Panc1 (cell line): ENCODE measurements at regions not wholly inside any gene's neighbourhood (a gene's known extent, or its start where the extent isn't known, plus 50 kb on each side); places are given as distances from the start of the nearest gene placed in this dataset.

Source experiments
- ATAC-seq: fragments of 200-7000 bp; cut with Tn5 transposase; 2 replicates; pipeline ENCODE4 v1.9.1; 2020; ENCODE audit warnings: mild to moderate bottlenecking, moderate library complexity
- BruUV-seq: library from RNA; stranded (reverse); fragments of 400-500 nt; replicated peaks from 2 replicates; lab custom pipeline; 2021; lab: Mats Ljungman, UMichigan
- CTCF ChIA-PET: fragments of 300-600 bp; sonication (Branson Sonifier 250); formaldehyde crosslinking; loops from one replicate; lab custom pipeline; 2022; ENCODE audit warnings: antibody characterized with exemption; lab: Charles Lee
- POLR2A ChIA-PET: fragments of 300-600 bp; sonication (Branson Sonifier 250); formaldehyde crosslinking; loops from one replicate; lab custom pipeline; 2022; ENCODE audit warnings: antibody characterized with exemption; lab: Charles Lee
- DNase-seq: peaks from one replicate; pipeline ENCODE4 v3.0.0-alpha.2; 2010; ENCODE audit warnings: low read depth, low spot score
- H3K27ac ChIP-seq: 2 replicates; pipeline ENCODE4 v1.5.1; 2011; ENCODE audit warnings: mild to moderate bottlenecking, low read length, inconsistent platforms
- H3K27me3 ChIP-seq: fragments of 200-500 bp; sonication (Bioruptor generic); 2 replicates; pipeline ENCODE4 v1.6.0; 2014; ENCODE audit warnings: low read length, inconsistent platforms; ENCODE audit not compliant: control insufficient read depth, insufficient read depth
- H3K36me3 ChIP-seq: fragments of 200-500 bp; sonication (Bioruptor generic); 2 replicates; pipeline ENCODE4 v1.5.1; 2014; ENCODE audit warnings: inconsistent platforms, mild to moderate bottlenecking, low read length, moderate library complexity; ENCODE audit not compliant: control insufficient read depth, insufficient read depth
- H3K4me1 ChIP-seq: 2 replicates; pipeline ENCODE4 v1.5.1; 2011; ENCODE audit warnings: inconsistent platforms, mild to moderate bottlenecking, low read length, moderate library complexity; ENCODE audit not compliant: control insufficient read depth, insufficient read depth
- H3K4me3 ChIP-seq, 2 experiments: 2 replicates each; pipeline ENCODE4 v1.5.1; 2011 to 2012; ENCODE audit warnings: low read depth in 2 of 2, low read length in 2 of 2, mild to moderate bottlenecking in 2 of 2, inconsistent platforms in 1 of 2, moderate library complexity in 1 of 2
- H3K9me3 ChIP-seq: fragments of 200-500 bp; sonication (Bioruptor generic); 2 replicates; pipeline ENCODE4 v1.5.1; 2014; ENCODE audit warnings: low read depth, mild to moderate bottlenecking, inconsistent platforms, low read length, moderate library complexity; ENCODE audit not compliant: control insufficient read depth, insufficient read depth
- CTCF ChIP-seq: fragments of 450-650 bp; IDR thresholded peaks from 2 replicates; pipeline ENCODE4 v1.5.1; 2017; ENCODE audit warnings: mild to moderate bottlenecking
- POLR2AphosphoS5 ChIP-seq: IDR thresholded peaks from 2 replicates; pipeline ENCODE4 v1.6.1; 2012; ENCODE audit warnings: mild to moderate bottlenecking, low read depth, low read length, moderate library complexity
- REST ChIP-seq, 2 experiments: IDR thresholded peaks; 2 replicates each; pipeline ENCODE4 v1.6.1; 2011 to 2012; ENCODE audit warnings: low read depth in 2 of 2, control low read depth in 1 of 2, low read length in 1 of 2, mild to moderate bottlenecking in 1 of 2, moderate library complexity in 1 of 2; ENCODE audit not compliant: insufficient read depth in 1 of 2
- SIN3A ChIP-seq: IDR thresholded peaks from 2 replicates; pipeline ENCODE4 v1.6.1; 2012; ENCODE audit warnings: low read depth, mild to moderate bottlenecking, low read length, moderate library complexity, borderline replicate concordance; ENCODE audit not compliant: insufficient read depth
- TCF7L2 ChIP-seq: IDR thresholded peaks from 2 replicates; pipeline ENCODE4 v1.6.1; 2011; ENCODE audit warnings: mild to moderate bottlenecking, low read depth, low read length, inconsistent platforms
- in situ Hi-C: cut with HindIII; loops from 2 replicates; pipeline ENCODE4 v1.10.0; 2016; ENCODE audit warnings: low sequenced_read_pairs, low pct_unique_long_range_greater_than_20kb
- intact Hi-C: fragments of 100-400 bp; cut with micrococcal nuclease; formaldehyde crosslinking; loops from one replicate; pipeline ENCODE4 v1.10.0; 2022; ENCODE audit not compliant: unreplicated experiment

- H3K4me1 ChIP-seq: peaks cover 4% of the 10 kb centered on the region
- H3K36me3 ChIP-seq: no peaks in the 10 kb centered on the region
- TF ChIP-seq CTCF: no peak
- DNase-seq: no peak
- no peak for ATAC-seq
- in situ Hi-C loops (no loop called here), intact Hi-C loops (no loop called here)
- H3K27ac ChIP-seq: no peak overlapping the region
- BruUV-seq: no TSS peak
- H3K27me3 ChIP-seq: no peaks in the 10 kb centered on the region
- no peak overlapping the region for H3K4me3 ChIP-seq
- POLR2A ChIA-PET: no interaction called here
- CTCF ChIA-PET: no interaction called here
- no peaks in the 10 kb centered on the region for H3K9me3 ChIP-seq
Measured at GRCh38 chr2:120656273-120656950, 79.3 kb upstream of the GLI2 start.

GRCh38 chr2:120658042-120658769 is 77.5 kb upstream of the GLI2 start:
- intact Hi-C loops (no loop called here), in situ Hi-C loops (no loop called here)
- H3K4me3 ChIP-seq: no peak overlapping the region
- ChIA-PET POLR2A (no interaction called here), CTCF (no interaction called here)
- H3K36me3 ChIP-seq: no peaks in the 10 kb centered on the region
- ATAC-seq: no peak
- no peak for DNase-seq
- no peak overlapping the region for H3K27ac ChIP-seq
- H3K9me3 ChIP-seq: no peaks in the 10 kb centered on the region
- no peaks in the 10 kb centered on the region for H3K27me3 ChIP-seq
- BruUV-seq: no TSS peak
- peaks cover 4% of the 10 kb centered on the region for H3K4me1 ChIP-seq
- TF ChIP-seq POLR2AphosphoS5 (no peak), CTCF (no peak), SIN3A (no peak), REST (IDR thresholded peaks at IDR 0.05; ENCODE audit: insufficient read depth in 1 of 2, low read depth in 2 of 2, low read length in 1 of 2) (no peak), TCF7L2 (no peak)
